WERI-Rb-1 (cell line): ENCODE measurements at regions not wholly inside any gene's neighbourhood (a gene's known extent, or its start where the extent isn't known, plus 50 kb on each side); places are given as distances from the start of the nearest gene placed in this dataset.

Experiments
- DNase-seq: peaks from one replicate; pipeline ENCODE4 v3.0.0-alpha.2; 2020
- H3K27ac ChIP-seq: fragments of 250-450 bp; sonication (Bioruptor Pico); 2 replicates; pipeline ENCODE4 v1.5.1; 2020; ENCODE audit warnings: mild to moderate bottlenecking, moderate library complexity
- H3K27me3 ChIP-seq: fragments of 250-450 bp; sonication (Bioruptor Pico); 2 replicates; pipeline ENCODE4 v1.5.1; 2021; ENCODE audit warnings: mild to moderate bottlenecking, low read depth, moderate library complexity; ENCODE audit not compliant: insufficient read depth, severe bottlenecking
- H3K36me3 ChIP-seq: fragments of 250-450 bp; sonication (Bioruptor Pico); 2 replicates; pipeline ENCODE4 v1.5.1; 2020; ENCODE audit warnings: mild to moderate bottlenecking, moderate library complexity
- H3K4me3 ChIP-seq: 2 replicates; pipeline ENCODE4 v1.5.1; 2011; ENCODE audit warnings: low read depth, mild to moderate bottlenecking, control low read depth, low read length
- H3K9me3 ChIP-seq: fragments of 250-450 bp; sonication (Bioruptor Pico); 2 replicates; pipeline ENCODE4 v1.5.1; 2021; ENCODE audit warnings: mild to moderate bottlenecking, moderate library complexity; ENCODE audit not compliant: severe bottlenecking
- CTCF ChIP-seq: IDR thresholded peaks from 2 replicates; pipeline ENCODE4 v1.5.1; 2011; ENCODE audit warnings: low read depth, mild to moderate bottlenecking, control low read depth, inconsistent platforms, low read length

- DNase-seq, result no peak
- Histone ChIP-seq H3K9me3 (no peaks in the 10 kb centered on the region), H3K4me3 (no peak overlapping the region), H3K27ac (no peak overlapping the region), H3K27me3 (no peaks in the 10 kb centered on the region), H3K36me3 (no peaks in the 10 kb centered on the region)
- TF ChIP-seq CTCF, result no peak
Observed at GRCh38 chr10:52674474-52674873, 98.1 kb downstream of the MBL2 start.

- H3K27me3 ChIP-seq, result no peaks in the 10 kb centered on the region
- H3K4me3 ChIP-seq, result no peak overlapping the region
- H3K9me3 ChIP-seq, result no peaks in the 10 kb centered on the region
- DNase-seq, result no peak
- no peak overlapping the region for H3K27ac ChIP-seq
- H3K36me3 ChIP-seq, result no peaks in the 10 kb centered on the region
- TF ChIP-seq CTCF, result no peak
Observed at GRCh38 chr10:52677086-52677485, 95.5 kb downstream of the MBL2 start.

DNA sequence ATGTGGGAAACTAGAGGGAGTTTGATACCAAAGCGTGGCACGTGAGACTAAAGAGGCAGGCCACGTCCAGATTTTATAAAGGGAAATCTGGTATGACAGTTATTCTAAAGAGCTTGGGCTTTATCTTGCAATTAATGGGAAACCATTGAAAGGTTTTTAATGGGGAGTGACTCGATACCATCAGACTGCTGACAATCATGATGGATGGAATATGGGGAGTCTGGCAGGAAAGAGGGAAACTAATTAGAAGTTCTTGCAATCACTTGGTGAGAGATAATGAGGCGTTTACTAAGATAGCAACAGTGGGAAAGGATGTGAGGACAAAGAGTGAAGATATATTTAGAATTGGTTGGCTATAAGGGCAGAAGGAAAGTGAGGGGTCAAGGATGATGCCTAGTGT, 94.0 kb downstream of the MBL2 start:
- Histone ChIP-seq H3K27me3 (no peaks in the 10 kb centered on the region), H3K9me3 (no peaks in the 10 kb centered on the region), H3K4me3 (no peak overlapping the region), H3K27ac (no peak overlapping the region), H3K36me3 (no peaks in the 10 kb centered on the region)
- no peak for TF ChIP-seq CTCF
- DNase-seq, result no peak

DNA sequence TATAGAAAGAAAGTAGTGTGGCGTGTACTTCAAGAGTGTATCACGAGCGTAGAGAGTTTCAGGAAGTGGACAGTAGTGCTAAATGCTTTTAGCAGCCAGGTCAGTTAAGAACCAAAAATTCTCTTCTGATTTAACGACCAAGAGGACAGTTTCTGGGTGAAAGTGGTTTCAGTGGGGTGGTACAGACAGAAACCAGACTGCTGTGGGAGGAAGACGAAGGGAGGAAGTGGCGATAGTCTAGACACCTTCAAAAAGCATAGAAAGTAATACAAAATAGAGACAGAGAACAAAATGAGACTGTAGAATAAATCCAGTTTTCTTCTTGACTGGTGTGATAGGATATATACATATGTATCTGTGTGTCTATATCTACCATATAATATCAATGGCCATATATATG, 93.5 kb downstream of the MBL2 start:
- no peak for DNase-seq
- Histone ChIP-seq H3K36me3 (no peaks in the 10 kb centered on the region), H3K27me3 (no peaks in the 10 kb centered on the region), H3K4me3 (no peak overlapping the region), H3K9me3 (no peaks in the 10 kb centered on the region), H3K27ac (no peak overlapping the region)
- TF ChIP-seq CTCF, result no peak

DNA sequence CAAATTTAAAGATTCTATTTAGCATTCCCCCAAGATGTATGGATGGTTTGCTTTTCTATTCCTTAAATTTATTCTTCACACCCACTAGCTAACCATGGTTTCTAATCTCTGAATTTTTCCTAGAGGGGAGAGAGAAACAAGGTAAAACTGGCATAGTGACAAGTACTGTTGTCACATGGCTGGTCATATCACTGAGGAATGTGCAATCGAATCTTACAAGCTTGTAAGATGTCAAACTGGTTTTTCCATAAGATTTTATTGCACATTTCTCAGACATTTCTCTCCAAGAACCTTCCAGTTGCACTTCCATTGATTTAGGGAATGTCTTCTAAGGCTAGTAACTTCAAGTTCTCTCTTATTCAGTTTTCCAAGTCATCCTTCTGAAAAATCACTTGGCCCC, 89.8 kb downstream of the MBL2 start:
- TF ChIP-seq CTCF, result no peak

DNA sequence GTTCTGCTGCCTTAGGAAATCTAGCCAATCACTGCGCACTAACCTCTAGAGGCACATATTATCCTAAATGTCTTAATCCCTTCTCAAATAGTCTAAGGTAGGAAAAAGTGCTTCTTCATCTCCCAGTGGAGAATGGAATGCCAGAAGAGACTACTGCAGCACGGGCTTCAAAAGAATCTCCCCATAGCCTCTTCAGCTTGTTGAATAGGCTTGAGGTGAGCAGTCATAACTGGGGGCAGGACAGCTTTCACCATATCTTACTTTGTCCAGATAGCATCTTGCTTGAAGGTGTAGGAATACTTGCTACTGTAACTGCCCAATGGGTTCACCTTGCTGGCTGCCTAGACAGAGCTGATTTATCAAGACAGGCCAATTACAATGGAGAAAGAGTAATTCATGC, 88.8 kb downstream of the MBL2 start:
- Histone ChIP-seq H3K27me3 (no peaks in the 10 kb centered on the region), H3K36me3 (no peaks in the 10 kb centered on the region), H3K9me3 (no peaks in the 10 kb centered on the region), H3K27ac (no peak overlapping the region), H3K4me3 (no peak overlapping the region)
- DNase-seq, result no peak
- no peak for TF ChIP-seq CTCF

More for the DNA sequence above, 89.8 kb downstream of the MBL2 start:
- H3K4me3 ChIP-seq, result no peak overlapping the region
- H3K27me3 ChIP-seq, result no peaks in the 10 kb centered on the region
- no peak for DNase-seq
- H3K9me3 ChIP-seq, result no peaks in the 10 kb centered on the region
- no peak overlapping the region for H3K27ac ChIP-seq
- no peaks in the 10 kb centered on the region for H3K36me3 ChIP-seq
